ENCODE measurements at regions not wholly inside any gene's neighbourhood (a gene's known extent, or its start where the extent isn't known, plus 50 kb on each side); places are given as distances from the start of the nearest gene placed in this dataset.

DNA sequence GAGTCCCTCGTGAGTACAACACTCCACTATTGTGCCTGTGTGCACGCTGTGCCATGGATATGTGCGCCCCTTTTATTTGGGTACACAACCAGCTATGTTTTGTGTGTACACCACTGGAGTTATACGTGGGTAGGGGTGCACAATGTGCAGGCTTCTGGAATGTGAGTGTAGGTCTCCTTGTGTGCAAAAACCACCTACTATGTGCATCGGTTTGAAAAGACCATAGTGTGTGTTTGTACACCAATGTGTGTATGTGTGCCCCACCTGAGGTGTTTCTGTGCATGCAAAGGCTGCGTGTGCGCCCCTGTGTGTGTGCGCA is 86.4 kb upstream of the ALDH1L1 start:
- DNase-seq (ENCODE audit: low spot score) = no peak

DNA sequence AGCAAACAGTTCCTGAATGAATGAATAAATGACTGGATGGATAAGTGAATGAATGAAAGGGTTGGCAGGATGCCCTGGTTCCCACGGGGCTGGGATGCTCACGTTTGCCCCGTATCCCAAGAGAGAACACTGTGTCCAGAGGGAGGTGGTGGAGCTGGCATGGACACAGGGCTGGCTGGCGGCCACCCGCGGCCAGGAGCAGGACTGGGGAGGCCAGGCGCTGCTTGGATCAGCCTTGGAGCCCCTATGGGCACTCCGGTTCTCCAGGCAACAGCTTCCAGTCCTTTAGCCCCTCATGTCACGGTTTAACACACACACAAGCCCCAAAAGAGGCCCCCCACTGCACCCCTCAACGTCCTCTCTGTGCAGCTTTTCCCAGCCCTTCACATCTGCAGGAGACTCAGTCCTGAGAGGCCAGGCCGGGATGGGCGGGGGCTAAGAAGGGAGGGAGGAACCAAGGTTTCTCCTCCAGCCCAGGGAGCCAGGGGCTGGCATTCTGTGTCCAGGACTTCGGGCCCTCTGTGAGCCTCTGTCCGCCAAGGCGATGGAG is 86.0 kb upstream of the ALDH1L1 start:
- DNase-seq (ENCODE audit: low spot score) = no peak

DNA sequence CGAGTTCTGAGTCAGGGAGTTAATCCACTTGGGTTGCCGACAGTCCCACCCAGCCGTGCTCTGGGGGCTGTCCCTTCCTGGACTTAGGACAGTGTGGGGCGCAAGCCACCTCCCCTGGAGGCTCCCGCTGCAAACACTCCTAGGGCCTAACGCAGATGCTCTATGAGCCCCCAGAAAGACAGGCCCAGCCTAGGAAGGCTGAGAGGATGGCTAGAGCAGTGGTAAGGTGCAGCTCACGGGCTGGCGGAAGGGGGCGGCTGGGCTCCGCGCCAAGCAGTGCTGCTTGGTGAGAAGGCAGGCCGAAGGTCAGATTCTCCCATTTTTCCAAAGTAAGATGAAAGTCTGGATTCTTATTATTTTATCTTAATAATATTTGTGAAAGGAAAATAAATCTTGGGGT is 84.6 kb upstream of the ALDH1L1 start:
- DNase-seq (ENCODE audit: low spot score) = no peak

DNA sequence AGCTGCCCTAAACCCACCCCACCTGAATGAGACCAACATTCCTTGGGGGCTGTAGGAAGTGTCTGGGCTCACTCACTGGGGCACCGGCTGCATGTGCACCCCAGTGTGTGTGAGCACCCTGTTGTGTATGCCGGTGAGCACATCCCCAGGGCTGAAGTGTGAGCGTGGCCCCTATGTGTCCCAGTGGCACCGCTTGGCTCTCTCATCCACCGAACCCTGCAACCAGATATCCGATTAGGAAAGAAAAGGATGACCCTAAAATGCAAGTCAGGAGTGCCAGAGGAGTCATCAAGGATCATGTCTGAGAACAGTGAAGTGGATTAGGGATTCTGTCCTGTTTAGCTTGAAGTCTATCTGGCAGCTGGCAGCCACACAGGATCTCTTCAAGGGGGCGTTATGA is 84.0 kb upstream of the ALDH1L1 start:
- DNase-seq (ENCODE audit: low spot score) = no peak

DNA sequence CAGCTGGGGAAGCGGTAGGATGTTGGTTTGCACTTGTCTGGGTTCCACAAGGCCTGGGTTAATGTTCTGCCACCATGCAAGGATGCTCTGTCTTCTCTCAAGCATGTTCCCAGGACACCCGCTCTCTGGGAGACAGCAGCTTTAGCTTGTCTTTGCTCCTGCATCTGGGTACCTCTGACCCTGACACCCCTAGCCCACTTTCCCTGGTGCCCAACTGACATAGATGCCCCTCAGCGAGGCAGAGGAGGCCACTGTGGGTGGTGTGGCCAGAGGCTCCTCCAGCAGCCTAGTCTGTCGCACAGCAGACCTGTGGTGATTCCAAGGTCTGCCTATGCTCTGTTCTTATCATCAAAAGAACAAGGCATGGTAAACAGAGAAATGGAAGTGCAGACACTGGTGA is 83.6 kb upstream of the ALDH1L1 start:
- no peak for DNase-seq (ENCODE audit: low spot score)

DNA sequence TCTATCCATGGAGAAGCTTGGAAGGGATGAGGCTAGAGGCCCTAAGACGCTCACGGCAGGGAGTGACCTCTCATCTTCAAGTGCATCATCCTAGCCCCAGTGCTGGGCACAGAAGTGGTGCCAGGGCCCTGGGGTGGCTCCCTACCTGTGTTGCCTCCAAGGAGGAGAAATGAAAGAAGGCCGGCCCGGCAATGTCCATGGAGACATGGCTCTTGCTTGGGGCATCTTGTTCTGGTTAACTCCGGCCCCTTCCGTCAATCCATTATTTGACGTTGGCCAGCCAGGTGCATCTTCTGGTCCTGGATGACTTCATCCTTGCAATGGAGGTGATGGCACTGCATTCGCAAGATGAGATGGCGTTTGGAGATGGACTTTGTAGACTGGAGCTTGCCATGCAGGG is 83.2 kb upstream of the ALDH1L1 start:
- DNase-seq (ENCODE audit: low spot score) = no peak

DNA sequence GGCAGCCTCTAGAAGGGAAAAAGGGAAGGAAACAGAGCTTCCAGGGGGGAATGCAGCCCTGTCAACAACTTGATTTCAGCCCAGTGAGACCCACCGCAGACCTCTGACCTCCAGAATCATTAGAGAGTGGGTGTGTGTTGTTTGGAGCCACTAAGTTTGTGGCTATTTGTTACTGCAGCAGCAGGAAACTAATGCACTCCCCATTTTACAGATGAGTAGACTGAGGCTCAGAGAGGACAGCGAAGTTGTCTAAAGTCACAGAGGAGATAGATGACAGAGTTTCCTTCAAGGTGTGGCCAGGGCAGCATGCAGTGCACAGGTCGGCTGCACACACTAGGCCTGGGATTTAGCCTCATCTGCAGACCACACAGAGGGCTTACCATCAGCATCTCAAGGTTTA is 81.8 kb upstream of the ALDH1L1 start:
- DNase-seq (ENCODE audit: low spot score) = no peak

DNA sequence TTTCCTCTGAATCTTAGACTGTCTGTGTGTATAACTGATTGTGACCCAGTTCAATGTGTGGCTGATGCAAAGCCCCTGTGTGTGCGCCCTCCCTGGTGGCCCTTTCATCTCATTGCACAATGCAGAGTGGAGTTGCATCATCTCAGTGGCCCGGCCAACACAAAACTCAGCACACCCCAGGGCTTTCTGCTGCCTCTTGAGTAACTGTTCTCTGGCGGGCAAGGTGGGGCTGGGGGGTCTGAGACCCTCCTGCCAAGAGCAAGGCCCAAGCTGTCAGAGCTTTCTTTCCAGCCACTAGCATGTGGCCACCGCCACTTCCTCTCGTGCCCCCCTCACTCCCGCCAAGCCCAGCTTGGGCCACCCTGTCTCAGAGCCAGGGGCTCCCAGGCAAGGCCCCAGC is 80.7 kb upstream of the ALDH1L1 start:
- no peak for DNase-seq (ENCODE audit: low spot score)

DNA sequence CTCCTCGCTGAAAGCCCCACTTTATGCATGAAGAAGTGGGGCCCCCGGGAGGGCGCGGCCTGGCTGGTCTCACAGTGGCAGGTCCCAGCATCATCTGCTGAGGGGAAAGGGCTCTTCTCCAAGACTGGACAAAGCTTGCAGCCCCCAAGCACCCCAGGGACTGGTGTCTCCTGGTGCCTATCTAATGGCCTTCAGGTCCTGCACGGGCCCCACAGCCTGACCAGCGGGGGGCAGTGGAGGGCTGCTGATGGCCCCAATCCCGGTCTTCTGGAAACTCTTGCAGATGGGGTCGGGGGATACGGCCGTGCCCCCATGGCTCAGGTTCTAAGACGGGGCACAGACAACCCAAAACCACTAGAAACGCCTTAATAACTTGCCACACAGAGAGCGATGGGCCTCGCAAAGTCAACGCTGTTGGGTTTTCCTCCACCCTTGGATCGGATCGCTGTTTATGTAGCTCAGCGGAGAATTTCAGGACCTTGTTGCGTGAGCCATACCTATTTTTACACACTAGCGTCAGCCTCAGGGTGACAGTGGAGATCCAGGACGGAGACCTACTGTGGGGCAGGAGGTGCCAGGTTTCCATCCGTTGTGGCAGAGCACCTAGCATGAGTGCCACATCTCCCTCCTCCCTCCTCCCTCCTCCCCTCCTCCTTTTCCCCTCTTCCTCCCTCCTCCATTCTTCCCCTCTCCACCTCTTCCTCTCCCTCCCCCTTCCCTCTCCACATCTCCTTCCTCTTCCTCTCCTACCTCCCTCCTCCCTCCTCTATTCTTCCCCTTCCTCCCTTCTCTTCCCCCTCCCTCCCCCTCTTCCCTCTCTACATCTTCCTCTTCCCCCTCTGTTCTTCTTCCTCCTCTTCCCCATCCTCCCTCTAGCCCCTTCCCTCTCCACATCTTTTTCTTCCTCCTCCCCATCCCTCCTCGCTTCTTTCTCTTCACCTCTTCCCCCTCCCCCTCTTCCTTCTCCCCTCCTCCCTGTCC is 79.3 kb upstream of the ALDH1L1 start:
- DNase-seq (ENCODE audit: low spot score) = no peak

DNA sequence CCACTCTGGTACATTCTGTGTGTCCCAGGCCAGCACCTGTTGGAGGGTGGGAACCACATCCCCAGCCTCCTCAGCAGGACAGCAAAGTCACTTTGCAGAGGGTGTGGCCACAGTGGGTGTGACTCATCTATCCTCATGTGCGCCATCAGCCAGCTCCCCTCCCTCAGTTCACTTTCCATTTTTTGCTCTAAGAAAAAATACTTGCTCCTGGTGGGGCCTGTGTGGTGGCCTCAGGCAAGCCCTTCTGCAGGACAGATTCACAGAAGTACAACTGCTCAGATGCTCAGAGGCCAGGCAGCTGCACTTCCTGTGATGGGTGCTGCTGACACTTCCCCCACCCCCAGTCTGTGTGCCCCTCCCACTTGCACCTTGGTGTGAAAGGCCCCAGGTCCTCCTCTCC is 78.3 kb upstream of the ALDH1L1 start:
- DNase-seq (ENCODE audit: low spot score) = no peak

DNA sequence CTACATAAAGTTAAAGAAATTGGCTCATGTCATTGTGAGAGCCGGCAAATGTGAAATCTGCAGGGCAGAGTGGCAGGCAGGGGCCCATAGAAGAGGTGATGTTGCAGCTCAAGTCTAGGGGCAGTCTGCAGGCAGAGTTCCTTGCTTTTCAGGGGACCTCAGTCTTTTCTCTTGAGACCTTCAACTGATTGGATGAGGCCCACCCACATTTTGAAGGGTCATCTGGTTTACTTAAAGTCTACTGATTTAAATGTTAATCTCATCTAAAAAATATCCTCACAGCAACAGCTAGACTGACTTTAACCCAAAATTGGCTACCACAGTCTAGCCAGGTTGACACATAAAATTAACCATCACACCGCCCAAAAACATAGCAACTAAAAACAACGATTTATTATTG is 77.6 kb upstream of the ALDH1L1 start:
- no peak for DNase-seq (ENCODE audit: low spot score)

DNA sequence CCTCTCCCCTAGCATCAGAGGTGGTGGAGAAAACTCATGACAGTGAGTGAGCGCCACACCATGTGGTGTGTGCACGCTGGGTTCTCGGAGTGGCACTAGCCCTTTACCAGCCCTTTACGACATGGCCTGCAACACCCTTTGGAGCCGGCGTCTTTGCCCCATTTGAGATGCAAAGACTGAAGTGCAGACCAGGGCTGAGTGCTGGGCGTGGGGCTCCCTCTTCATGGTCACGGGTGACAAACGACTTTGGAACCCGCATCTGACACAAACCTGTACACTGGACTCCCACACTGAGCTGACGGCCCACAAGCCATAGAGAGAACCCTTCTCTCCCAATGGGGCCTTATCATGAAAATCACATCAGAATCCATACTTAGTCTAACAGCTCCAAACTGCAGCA is 76.8 kb upstream of the ALDH1L1 start:
- DNase-seq (ENCODE audit: low spot score) = no peak

DNA sequence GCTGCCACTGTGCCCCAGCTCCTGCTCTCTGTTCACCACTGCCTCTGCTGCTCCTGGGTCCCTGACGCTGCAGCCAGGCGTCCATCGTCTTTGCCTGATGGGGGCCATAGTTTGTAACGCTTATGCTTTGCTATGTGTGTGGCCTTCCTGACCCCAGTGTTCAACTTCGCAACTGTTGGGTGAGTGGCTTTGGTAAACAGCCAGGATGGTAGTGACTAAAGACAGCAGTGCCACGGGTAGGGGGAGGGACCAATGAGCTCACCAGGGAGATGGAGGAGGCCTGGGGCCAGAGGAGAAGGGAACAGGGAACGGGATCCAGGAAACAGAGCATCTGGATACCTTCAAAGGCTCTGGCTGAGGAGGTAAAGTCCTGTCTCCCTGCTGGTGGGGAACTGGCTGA is 75.9 kb upstream of the ALDH1L1 start:
- no peak for DNase-seq (ENCODE audit: low spot score)

DNA sequence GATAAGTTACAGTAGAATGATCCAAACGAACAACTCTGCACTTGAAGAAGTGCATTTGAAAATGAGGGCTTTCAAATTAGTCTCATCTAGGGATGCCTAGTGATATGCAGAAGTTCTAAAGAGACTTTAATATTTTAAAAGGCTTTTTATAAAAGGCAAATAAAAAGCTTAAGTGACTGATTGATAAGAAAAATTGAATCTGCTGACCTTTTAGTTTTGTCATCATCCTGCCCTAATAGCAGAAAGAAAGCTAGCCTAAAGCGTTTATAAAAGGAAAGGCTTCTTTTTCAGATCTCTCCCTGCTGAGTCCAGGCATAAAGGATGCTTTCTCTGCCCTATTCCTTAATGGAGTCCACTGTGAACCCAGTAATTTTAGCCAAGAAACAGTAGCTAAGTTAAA is 72.7 kb upstream of the ALDH1L1 start:
- DNase-seq (ENCODE audit: low spot score) = no peak

DNA sequence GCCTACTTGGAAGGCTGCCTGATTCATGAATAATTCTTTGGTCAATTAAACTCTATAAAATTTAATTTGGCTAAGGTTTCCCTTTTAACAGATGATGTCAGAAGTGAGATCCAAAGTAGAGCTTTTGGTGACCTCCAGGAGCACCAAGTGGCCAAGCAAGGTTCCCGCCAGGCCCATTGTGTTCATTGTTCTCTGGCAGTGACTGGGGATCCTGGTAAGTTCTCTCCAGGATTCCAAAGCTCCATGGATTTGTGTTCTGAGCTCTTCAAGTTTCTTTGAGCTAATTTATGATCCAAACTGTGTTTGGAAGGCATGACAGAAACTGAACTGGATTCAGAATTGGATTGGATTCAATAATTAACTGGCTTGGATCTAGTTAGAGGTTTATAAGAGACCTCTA is 72.0 kb upstream of the ALDH1L1 start:
- no peak for DNase-seq (ENCODE audit: low spot score)

DNA sequence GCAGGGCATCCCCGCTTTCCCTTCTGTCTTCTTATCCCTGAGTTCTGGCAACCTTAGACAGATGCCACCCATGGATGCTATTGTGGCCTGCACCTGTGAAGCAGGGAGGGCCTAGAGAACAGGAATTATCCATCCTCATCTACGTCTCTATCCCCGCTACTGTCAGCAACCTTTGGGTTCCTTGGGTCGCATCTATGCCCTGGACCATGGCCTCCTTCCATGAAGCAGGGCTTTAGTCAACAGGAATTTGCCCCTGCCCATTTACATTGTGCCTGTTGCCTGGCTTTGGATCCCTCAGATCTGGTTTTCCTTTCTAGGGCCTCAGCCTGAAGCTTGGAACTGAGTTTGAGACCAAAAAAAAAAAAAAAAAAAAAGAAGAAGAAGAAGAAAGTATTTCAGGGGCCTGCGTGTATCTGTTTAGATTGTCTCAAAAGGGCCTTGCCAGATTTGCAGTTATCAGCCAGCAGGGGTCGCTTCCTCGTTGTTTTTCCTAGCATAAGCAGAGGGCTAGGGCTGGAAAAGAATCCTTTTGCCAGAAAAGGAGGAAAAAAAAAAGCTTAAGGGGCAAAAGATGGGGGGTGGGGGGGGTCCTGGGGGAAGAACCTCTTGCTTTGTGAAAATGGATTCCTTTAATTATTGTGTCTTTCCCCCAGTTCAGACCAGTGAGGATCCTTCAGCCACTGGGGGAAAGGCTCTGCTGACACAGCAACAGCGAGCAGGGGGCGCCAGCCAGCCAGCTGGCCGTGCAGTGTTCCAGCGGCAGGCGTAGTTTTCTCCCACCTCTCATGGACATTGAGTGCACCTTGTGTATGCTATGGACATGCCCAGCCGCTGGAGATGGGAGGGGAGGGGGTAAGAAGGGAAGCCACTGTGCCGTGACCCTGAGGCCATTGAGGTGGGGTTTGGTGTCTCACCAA is 65.7 kb upstream of the ALDH1L1 start:
- peak; percentile 25 for DNase-seq (ENCODE audit: low spot score)
